ENCODE measurements at regions not wholly inside any gene's neighbourhood (a gene's known extent, or its start where the extent isn't known, plus 50 kb on each side); places are given as distances from the start of the nearest gene placed in this dataset.

GRCh38 chr21:35484851-35485250 is 435.7 kb upstream of the RUNX1 start (continued):
- TF ChIP-seq ZBTB49 (tag by site-specific recombination; IDR thresholded peaks at IDR 0.05; ENCODE audit: low read depth) (no peak), ZNF776 (tag by site-specific recombination; IDR thresholded peaks at IDR 0.05; ENCODE audit: borderline replicate concordance) (no peak)

GRCh38 chr21:35484032-35484431 is 434.9 kb upstream of the RUNX1 start:
- no peaks in the 10 kb centered on the region for H3K36me3 ChIP-seq (ENCODE audit: control insufficient read depth in 2 of 2, insufficient read depth in 1 of 2, low read length in 2 of 2)
- POLR2A ChIA-PET, result no interaction called here
- H3K4me1 ChIP-seq (ENCODE audit: control insufficient read depth, insufficient read depth, low read length), result no peaks in the 10 kb centered on the region
- TF ChIP-seq ZNF398 (tag by site-specific recombination; IDR thresholded peaks at IDR 0.05), result peak; percentile 61
- TF ChIP-seq ZNF112 (tag by site-specific recombination; IDR thresholded peaks at IDR 0.05), result no peak
- H3K27ac ChIP-seq (ENCODE audit: extremely low read depth, low read depth, low read length), result no peak overlapping the region
- H3K4me3 ChIP-seq (ENCODE audit: low read depth, low read length), result no peak overlapping the region
- CTCF ChIA-PET, result no interaction called here
- H3K9me3 ChIP-seq (ENCODE audit: control insufficient read depth, insufficient read depth, low read depth, low read length), result no peaks in the 10 kb centered on the region

GRCh38 chr21:35482933-35483662 is 434.0 kb upstream of the RUNX1 start:
- no peaks in the 10 kb centered on the region for H3K4me1 ChIP-seq (ENCODE audit: control insufficient read depth, insufficient read depth, low read length)
- POLR2A ChIA-PET, result no interaction called here
- no peak overlapping the region for H3K27ac ChIP-seq (ENCODE audit: extremely low read depth, low read depth, low read length)
- no peaks in the 10 kb centered on the region for H3K9me3 ChIP-seq (ENCODE audit: control insufficient read depth, insufficient read depth, low read depth, low read length)
- H3K36me3 ChIP-seq (ENCODE audit: control insufficient read depth in 2 of 2, insufficient read depth in 1 of 2, low read length in 2 of 2), result no peaks in the 10 kb centered on the region
- CTCF ChIA-PET, result interaction anchor here (0.5 to 0.8 kb wide), 3 partner anchors 165 to 642 kb away, joined by 3 read pairs; no protein-coding TSS in a partner anchor
- TF ChIP-seq ZNF513 (tag by site-specific recombination; IDR thresholded peaks at IDR 0.05) (no peak), TSHZ1 (tag by site-specific recombination; IDR thresholded peaks at IDR 0.05; ENCODE audit: borderline replicate concordance) (no peak), ZNF560 (tag by site-specific recombination; IDR thresholded peaks at IDR 0.05; ENCODE audit: borderline replicate concordance) (no peak), PRDM4 (tag by site-specific recombination; IDR thresholded peaks at IDR 0.05) (no peak), ZNF324 (tag by site-specific recombination; IDR thresholded peaks at IDR 0.05) (no peak), SCRT1 (tag by site-specific recombination; IDR thresholded peaks at IDR 0.05; ENCODE audit: borderline replicate concordance) (no peak), ZNF707 (tag by site-specific recombination; IDR thresholded peaks at IDR 0.05) (no peak), ZBTB17 (tag by site-specific recombination; IDR thresholded peaks at IDR 0.05) (no peak)
- H3K4me3 ChIP-seq (ENCODE audit: low read depth, low read length), result no peak overlapping the region

All from HEK293 (cell line).